Glomerular visceral epithelial cell (primary cell): ENCODE measurements at regions not wholly inside any gene's neighbourhood (a gene's known extent, or its start where the extent isn't known, plus 50 kb on each side); places are given as distances from the start of the nearest gene placed in this dataset.

Experiments used
- DNase-seq: peaks from one replicate; pipeline ENCODE4 v3.0.0-alpha.2; 2016; ENCODE audit errors: extremely low spot score

DNA sequence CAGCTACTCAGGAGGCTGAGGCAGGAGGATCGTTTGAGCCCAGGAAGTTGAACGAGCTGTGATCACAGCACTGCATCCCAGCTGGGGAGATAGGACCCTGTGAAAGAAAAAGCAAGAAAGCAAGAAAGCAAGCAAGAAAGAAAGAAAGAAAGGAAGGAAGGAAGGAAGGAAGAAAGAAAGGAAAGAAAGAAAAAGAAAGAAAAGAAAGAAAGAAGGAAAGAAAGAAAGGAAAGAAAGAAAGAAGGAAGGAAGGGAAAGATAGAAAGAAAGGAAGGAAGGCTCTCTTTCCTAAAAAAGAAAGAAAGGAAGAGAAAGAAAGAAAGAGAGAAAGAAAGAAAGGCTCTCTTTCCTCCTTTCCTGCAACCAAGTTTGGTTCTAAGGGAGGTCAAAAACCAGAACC lies 380.3 kb downstream of the PCNX1 start:
- no peak for DNase-seq

DNA sequence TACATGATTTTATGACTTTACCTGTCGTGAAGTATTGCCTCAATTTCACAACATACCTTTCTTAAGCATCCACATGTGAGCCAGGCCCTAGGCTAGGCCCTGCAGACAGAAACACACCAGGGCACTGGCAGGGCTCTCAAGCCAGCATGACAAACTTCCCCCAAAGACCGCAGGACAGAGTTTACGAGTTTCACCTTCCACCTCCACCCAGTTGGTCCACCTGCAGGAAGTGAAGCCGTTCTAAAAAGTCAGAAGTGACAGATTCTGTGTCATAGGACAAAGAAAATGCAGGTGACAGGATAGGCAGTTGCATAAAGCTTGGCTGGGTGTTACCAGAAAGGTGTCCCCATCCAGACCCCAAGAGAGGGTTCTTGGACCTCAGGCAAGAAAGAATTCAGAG lies 382.3 kb downstream of the PCNX1 start:
- DNase-seq: no peak

GRCh38 chr14:71290301-71290700 lies 383.0 kb downstream of the PCNX1 start:
- DNase-seq: no peak

DNA sequence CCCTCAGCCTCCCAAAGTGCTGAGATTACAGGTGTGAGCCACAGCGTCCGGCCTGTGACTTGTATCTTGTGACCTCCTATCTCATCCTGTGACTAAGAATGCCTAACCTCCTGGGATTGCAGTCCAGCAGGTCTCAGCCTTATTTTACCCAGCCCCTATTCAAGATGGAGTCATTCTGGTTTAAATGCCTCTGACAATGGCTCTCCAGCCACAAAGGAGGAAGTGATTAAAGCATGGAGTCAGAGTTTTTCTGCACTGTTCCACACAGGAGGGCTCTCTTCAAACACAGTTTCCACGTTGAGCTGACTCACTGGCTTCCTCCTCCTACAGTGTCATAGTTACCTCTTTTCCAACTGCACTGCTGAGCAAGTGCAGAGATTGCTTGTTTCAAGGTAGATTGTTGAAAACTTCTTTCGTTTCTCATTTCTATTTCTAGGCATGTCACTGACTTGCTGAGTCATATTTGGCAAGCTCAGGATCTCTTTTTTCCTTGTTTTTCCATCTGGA lies 383.8 kb downstream of the PCNX1 start:
- DNase-seq: peak; percentile 65

DNA sequence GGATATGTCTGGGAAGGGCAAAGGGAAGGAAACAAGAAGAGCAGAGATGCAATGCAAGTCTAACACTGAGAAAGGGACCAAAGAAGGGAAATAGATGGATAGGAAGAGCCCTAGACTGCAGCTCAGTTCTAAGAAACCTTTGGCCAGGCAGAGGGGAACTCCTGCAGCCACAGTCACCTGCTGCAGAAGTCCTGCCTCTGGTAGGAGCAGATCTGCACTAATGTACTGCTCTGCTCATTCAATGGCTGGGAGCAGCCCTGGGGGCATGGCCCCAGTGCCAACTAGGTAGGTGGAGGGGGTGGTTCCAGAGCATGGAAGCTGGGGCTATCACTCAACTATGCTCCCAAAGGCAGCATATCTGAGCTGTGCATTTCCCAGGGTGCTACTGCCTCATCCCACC lies 388.9 kb downstream of the PCNX1 start:
- DNase-seq: no peak

DNA sequence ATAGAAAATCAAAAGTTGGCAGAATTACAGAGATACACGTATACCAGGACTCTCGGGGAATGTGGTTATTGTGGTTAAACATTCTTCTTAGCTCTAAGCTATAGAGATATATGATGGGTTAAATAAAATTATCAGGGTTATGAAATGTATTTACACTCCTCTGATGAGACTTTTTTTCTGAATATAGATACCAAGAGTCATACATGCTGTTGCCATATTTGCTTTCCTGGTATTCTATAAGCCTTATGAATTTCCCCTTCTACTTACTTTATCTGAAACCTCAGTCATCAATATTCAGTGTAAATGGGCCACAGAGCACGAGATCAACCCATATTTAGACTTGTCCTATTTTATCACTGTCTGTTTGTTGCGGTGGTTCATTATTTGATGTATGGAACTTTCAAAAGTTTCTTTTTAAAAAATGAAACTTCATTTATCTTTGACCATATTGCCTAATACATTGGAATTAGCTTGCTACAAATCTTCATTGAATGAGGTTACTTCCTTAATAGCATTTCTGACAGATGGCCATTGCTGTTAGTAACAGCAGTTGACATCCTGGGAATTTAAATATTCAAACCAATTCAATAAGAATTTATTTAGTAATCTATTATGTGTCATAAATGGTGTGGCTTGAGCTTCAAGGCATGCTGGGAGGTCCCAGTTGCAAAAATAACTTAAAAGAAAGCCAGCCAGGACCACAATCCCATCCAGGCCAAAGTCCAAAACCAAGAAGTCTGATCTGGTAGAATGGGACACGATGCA lies 393.5 kb downstream of the PCNX1 start:
- no peak for DNase-seq

GRCh38 chr14:71301611-71302010 lies 394.4 kb downstream of the PCNX1 start:
- no peak for DNase-seq

DNA sequence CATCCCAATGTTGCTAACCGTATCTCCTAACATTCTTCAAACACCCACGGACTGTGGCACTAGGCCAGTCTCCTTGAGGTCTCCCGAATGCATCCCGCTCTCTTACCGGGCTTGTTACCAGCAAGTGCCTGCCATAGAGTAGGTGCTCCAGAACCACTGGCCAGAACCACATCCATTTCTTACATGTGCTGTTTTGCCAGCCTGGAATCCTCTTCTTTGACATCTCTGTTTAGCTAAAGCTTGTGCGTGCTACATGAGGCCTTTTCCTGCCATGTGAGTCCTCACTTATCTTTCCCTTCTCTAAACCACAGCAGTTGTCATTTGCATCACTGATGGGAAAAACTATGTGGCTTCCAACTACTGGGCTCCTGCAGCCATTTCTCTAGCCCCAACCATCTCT lies 397.4 kb downstream of the PCNX1 start:
- no peak for DNase-seq

DNA sequence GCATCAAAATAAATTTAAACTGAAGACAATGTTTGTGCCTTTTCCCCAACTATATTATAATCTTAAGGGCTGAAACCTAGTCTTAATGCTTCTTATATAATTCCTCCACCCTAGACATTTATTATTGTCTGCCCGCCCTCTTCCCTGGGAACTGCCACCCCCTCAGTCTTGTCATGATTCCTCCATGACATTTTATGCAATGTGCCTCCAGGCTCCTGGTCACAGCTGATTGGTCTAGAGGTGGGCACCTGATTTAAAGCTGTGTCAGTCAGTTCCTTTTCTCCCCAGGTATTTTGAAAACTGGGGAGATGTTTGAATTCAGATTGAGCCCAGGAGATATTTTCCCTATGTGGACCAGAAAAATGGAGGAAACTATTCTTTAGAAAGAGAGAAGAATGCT lies 401.4 kb downstream of the PCNX1 start:
- no peak for DNase-seq

DNA sequence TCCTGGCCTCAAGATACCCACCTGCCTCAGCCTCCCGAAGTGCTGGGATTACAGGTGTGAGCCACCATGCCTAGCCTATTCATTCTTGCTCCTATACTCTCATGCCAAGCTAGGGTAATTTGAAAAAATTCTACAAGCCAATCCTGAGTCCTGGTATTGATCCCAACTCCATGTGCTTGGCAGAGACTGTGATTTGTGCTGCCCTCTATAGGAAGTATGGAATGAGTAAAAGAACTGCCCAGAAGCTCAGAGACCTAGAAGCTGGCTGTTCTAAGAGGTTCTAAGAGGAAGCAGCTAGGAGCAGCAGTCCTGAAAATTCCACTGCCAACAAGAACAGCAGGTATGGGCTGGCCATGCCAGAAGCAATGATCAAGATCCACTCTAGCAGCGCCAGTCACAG lies 402.5 kb downstream of the PCNX1 start:
- DNase-seq: no peak

- no peak for DNase-seq
Observed at GRCh38 chr14:71311061-71311460, 403.8 kb downstream of the PCNX1 start.

GRCh38 chr14:71314717-71315116 lies 407.5 kb downstream of the PCNX1 start:
- no peak for DNase-seq

DNA sequence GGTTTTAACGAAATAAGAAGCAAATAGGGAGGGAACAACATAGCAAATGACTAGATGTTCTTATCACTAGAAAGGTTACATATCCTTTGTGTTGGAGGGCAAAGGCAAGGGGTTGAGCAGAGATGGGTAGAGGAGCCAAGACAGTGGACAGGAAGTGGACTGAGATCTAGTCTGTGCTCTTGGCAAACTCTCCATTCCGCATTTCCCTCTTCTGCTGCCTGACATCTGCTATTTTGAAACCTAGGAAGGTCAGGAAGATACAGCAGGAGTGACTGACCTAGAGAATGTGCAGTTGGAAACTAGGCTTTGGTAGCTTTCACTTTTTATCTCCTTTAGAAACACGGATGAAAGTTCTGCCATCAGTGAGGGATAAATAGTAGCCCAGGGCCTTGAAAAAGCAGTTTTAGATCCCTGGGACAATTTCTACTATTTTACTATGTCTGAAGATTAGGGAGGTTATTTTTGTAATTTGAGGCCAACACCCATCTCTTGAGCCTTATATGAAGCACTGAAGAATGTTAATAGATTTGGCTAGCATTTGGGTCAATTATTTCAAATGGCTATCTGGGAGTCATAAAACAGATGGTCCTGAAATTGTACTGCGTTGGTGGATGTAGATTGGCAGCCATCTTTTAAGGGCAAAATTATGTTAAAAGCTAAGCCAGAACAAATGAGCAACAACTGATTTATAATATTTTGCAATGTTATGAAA lies 410.3 kb downstream of the PCNX1 start:
- no peak for DNase-seq

DNA sequence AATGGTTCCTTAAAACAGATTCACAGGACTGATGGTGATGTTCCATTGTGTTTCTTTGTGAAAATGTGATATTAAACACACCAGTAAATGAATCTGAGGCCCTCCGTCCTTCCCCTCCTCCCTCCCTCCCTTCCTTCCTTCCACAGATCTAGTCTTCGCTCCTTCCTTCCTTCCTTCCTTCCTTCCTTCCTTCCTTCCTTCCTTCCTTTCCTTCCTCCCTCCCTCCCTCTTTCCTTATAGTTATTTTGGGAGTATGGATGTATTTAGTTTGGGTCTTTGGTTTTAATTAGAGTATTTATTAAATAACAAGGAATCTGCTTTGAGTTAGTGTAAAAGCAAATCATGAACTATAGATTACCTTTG lies 410.8 kb downstream of the PCNX1 start:
- no peak for DNase-seq

DNA sequence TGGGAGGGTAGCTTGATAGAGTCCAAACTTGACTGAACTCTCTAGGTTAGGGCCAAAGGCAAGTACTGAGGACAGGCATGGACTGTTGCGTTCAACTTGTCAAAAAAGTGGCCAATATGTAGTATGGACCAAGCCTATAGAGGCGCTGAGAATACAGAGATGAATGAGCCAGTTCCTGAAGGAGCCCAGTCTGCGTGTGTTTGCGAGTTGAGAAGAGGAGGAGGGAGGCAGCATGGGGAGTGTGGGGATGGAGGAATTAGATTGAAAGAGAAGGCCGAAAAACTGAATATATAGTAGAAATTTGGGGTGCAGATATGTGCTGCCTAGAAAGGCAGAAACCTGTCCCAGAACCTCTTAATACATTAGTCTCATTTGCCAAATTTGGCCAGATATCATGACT lies 412.4 kb downstream of the PCNX1 start:
- peak; percentile 3 for DNase-seq

GRCh38 chr14:71320107-71320733 lies 413.0 kb downstream of the PCNX1 start, which contains the start of gene SIPA1L1:
TSS of gene SIPA1L1 (plus strand) at chr14:71320476.
- peak; percentile 99 for DNase-seq

- peak; percentile 66 for DNase-seq
Observed at GRCh38 chr14:71320734-71321573, 413.7 kb downstream of the PCNX1 start.

- DNase-seq: peak; percentile 55
Observed at GRCh38 chr14:71321574-71322315, 414.5 kb downstream of the PCNX1 start.

- DNase-seq: peak; percentile 40
Observed at GRCh38 chr14:71322655-71323250, 415.5 kb downstream of the PCNX1 start.

GRCh38 chr14:71324767-71325272 lies 417.6 kb downstream of the PCNX1 start:
- peak; percentile 17 for DNase-seq
